Hypothalamus (tissue), 51 donors: ENCODE measurements at regions not wholly inside any gene's neighbourhood (a gene's known extent, or its start where the extent isn't known, plus 50 kb on each side); places are given as distances from the start of the nearest gene placed in this dataset.
"Not testable (repeated sequence)": the region's sequence is repeated elsewhere in the genome, so short reads cannot be mapped to it uniquely, and the experiment has no call there.

ENCODE experiments used
- DNase-seq, 51 donors: peaks; one replicate each; lab custom pipeline; 2025; lab: John Stamatoyannopoulos, UW

GRCh38 chr15:24832282-24832681 is 122.5 kb upstream of the SNRPN start:
- no peak for DNase-seq

GRCh38 chr15:24835301-24835700 is 119.5 kb upstream of the SNRPN start:
- DNase-seq, result no peak

GRCh38 chr15:24848050-24848449 is 106.7 kb upstream of the SNRPN start:
- DNase-seq, result peak in 37 of 51 donors; percentile 2 to 75 (median 34)

GRCh38 chr15:24856397-24857390 is 98.1 kb upstream of the SNRPN start:
- peak in 35 of 51 donors; percentile 3 to 73 (median 42) for DNase-seq

GRCh38 chr15:24857763-24858162 is 97.0 kb upstream of the SNRPN start:
- no peak for DNase-seq

DNA sequence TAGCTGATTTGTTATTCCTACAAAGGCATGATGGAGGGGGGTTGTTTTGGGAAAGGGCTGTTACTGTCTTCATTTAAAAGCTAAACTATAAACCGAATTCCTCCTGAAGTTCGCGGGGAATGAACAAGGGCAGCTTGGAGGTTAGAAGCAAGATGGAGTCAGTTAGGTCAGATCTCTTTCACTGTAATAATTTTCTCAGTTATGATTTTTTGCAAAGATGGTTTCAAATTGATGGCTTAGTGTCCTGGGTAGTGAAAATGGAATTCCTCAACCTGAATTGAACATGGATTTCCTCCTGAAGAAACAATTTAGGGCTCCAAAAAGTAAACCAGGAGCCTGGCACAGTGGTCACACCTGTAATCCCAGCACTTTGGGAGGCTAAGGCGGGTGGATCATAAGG is 96.6 kb upstream of the SNRPN start:
- not testable (repeated sequence) for DNase-seq

DNA sequence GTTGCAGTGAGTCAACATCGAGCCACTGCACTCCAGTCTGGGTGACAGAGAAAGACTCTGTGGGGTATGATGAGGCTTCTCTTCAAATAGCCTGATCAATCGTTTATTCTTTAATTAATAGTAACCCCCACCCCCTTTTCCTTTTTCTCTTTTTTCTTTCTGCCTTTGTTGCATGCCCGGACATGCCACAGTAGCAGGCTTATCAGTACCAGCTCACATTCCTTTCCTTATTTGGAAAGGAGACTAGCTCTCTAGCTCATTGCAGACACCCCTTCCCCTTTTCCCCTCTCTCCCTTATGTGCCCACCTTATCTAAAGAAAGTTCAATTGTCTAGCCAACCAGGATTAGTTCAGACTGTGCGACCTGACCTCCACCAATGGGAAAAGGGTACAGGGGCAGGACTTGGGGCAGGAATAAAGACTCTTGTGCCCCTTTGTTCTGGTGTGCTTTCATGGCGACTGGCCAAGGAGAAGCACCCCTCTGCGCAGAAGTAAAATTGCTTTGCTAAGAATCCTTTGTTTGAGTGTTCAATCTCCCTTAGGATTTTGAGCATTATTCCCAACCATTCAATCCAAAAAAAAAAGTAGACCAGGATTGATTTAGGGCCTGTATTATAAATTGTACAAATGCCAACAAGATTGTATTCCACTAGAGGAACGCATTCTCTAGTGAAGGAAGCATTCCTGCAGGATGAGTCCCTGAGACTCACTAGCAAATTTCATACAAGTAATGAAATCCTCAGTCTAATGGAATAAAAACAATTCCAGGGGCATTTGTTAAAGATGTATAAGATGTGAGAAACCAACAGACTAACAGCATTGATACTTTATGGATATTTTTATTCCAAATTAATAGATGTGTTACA is 95.8 kb upstream of the SNRPN start:
- no peak for DNase-seq

DNA sequence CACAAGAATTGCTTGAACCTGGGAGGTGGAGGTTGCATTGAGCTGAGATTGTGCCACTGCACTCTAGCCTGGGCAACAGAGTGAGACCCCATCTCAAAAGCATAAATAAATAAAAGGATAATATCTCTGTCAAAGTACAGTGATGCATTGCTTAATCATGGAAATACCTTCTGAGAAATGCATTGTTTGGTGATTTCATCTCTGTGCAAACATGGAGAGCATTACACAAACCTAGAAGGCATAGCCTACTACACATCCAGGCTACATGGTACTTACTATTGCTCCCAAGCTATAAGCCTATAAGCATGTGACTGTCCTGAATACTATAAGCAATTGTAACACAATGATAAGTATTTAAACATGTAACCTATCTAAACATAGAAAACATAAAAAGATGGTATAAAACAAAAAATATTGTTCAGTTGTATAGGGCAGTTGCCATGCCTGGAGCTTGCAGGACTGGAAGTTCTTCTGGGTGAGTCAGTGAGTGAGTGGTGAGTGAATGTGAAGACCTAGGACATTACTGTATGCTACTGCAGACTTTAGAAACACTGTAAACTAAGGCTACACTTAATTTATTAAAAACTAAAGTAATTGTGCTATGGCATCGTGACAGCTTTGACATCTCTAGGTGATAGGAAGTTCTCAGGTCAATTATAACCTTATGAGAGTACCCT is 93.6 kb upstream of the SNRPN start:
- DNase-seq, result no peak

DNA sequence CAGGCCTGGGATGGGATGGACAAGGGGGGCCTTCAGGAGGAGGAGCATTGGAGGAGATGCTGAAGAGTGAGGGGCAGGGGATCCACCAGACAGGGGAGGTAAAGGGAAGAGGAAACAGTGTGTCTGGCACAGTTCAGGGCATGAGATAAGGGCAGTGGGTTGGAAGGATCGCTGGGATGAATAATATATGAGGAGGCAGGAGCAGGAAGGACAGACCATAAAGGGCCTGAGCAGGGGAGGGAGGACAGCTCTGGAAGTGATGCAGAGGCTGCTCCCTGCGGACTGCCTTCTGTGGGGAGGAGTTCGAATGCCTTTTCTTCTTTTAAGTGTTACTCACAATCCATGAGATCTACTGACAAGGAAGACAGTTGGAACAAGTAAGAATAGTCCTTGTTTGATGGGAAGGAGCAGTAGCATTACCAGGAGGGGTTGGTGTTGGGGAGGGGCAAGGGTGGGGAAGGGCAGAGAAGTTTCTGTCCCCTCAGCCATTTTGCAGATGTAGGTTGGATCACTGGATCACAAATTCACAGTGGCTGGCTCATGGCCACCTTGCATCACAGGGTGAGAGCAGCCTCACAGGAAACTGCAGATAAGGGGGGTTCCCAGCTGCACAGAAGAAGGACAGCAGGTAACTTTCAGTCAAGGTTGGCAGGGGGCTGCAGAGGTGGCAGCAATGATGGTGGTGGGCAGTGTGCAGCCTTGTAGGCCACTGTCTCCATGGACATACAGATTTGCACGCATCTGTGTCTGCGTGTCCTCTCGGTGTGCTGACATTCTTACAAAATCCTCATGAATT is 91.9 kb upstream of the SNRPN start:
- no peak for DNase-seq

GRCh38 chr15:24865303-24865702 is 89.5 kb upstream of the SNRPN start:
- DNase-seq, result no peak

GRCh38 chr15:24877174-24877573 is 77.6 kb upstream of the SNRPN start:
- DNase-seq, result no peak

- peak in 37 of 51 donors; percentile 2 to 67 (median 28) for DNase-seq
Measured at GRCh38 chr15:24878153-24878552, 76.6 kb upstream of the SNRPN start.

DNA sequence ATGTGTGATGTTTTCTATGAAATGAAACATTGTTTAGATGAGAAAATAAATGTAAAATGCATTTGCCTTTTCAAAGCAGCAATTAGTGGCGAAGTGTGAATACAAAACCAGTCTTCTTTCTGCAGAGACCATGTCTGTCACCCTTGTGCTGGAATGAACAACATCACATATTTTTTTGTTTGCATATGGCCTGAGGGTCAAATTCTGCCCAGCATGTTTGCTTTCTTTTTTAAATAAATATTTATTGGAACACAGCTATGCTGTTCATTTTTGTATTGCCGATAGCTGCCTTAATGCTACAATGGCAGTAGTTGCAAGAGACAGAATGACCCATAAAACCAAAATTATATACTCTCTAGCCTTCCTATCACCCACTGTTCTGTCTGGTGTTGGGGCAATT is 75.3 kb upstream of the SNRPN start:
- DNase-seq, result no peak

GRCh38 chr15:24880663-24881062 is 74.1 kb upstream of the SNRPN start:
- no peak for DNase-seq

DNA sequence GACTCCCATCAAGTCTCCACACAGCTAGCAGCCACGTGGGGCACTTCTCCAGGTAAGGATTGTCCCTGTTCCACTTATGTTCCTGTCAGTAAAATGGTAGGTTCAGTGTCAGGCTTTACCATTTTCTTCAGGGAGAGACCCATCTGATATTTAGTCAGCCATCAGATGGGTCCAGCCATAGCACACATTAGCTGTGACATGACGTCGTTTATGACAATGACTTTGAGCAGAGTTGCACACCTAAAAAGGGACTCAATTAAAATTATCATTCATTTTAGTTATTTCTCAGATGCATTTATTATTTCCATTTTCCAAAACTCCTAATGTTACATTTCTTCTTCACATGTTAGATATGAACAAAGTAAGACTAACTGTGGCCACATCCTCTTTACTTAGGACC is 68.2 kb upstream of the SNRPN start:
- no peak for DNase-seq

GRCh38 chr15:24898715-24899272 is 56.0 kb upstream of the SNRPN start:
- no peak for DNase-seq

DNA sequence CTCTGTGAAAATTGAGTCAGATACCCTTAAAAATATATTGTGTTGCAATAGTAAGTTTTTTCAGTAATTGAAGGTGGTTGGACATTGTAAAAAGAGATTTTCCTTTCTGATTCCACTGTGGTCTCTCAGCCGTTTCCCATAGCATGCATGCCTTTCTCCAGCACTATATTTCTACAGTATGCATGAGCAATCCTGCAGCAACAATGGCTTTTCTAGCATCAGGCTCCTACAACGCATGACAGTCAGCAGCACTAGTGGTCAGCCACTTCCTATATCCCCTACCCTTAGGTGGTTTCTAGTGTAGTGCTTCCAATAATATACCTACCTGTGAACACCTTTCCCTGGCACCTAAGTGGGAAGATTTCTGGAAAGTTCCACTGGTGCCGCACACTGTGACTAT is 55.4 kb upstream of the SNRPN start:
- no peak for DNase-seq

- DNase-seq, result no peak
Measured at GRCh38 chr15:24899795-24900194, 55.0 kb upstream of the SNRPN start.

GRCh38 chr15:24901409-24901808 is 53.4 kb upstream of the SNRPN start:
- DNase-seq, result no peak
